Endodermal cell (in vitro differentiated cells): ENCODE measurements at regions not wholly inside any gene's neighbourhood (a gene's known extent, or its start where the extent isn't known, plus 50 kb on each side); places are given as distances from the start of the nearest gene placed in this dataset.

ENCODE experiments used
- DNase-seq: peaks from one replicate; pipeline ENCODE4 v3.0.0-alpha.2; 2017
- H3K27ac ChIP-seq: 2 replicates; pipeline ENCODE4 v1.5.1; 2013; ENCODE audit warnings: mild to moderate bottlenecking, low read depth, low read length, moderate library complexity
- H3K27me3 ChIP-seq: 2 replicates; pipeline ENCODE4 v1.6.1; 2013; ENCODE audit warnings: mild to moderate bottlenecking, low read length, moderate library complexity; ENCODE audit not compliant: insufficient read depth, control insufficient read depth, poor library complexity, severe bottlenecking
- H3K36me3 ChIP-seq: 2 replicates; pipeline ENCODE4 v1.7.0; 2013; ENCODE audit warnings: mild to moderate bottlenecking, low read length, moderate library complexity; ENCODE audit not compliant: control insufficient read depth, insufficient read depth
- H3K4me1 ChIP-seq: one replicate; pipeline ENCODE4 v1.7.0; 2013; ENCODE audit warnings: low read length; ENCODE audit not compliant: control insufficient read depth, insufficient read depth
- H3K4me3 ChIP-seq: 2 replicates; pipeline ENCODE4 v1.5.1; 2013; ENCODE audit warnings: mild to moderate bottlenecking, low read length, moderate library complexity
- H3K9ac ChIP-seq: 2 replicates; pipeline ENCODE4 v1.6.1; 2013; ENCODE audit warnings: mild to moderate bottlenecking, low read length, moderate library complexity; ENCODE audit not compliant: poor library complexity, severe bottlenecking; ENCODE audit errors: extremely low read depth
- H3K9me3 ChIP-seq: 2 replicates; pipeline ENCODE4 v1.6.1; 2013; ENCODE audit warnings: mild to moderate bottlenecking, low read length, moderate library complexity; ENCODE audit not compliant: control insufficient read depth
- H3K27ac Mint-ChIP-seq: 2 replicates; pipeline ENCODE4 v1.8.0; 2020; ENCODE audit warnings: mixed read lengths
- H3K27me3 Mint-ChIP-seq: 2 replicates; pipeline ENCODE4 v1.8.0; 2021; ENCODE audit warnings: mild to moderate bottlenecking, mixed read lengths; ENCODE audit not compliant: insufficient read depth
- H3K36me3 Mint-ChIP-seq: 2 replicates; pipeline ENCODE4 v1.8.0; 2020; ENCODE audit warnings: low read depth, mixed read lengths
- H3K4me1 Mint-ChIP-seq: 2 replicates; pipeline ENCODE4 v1.8.0; 2020; ENCODE audit warnings: mixed read lengths
- H3K4me3 Mint-ChIP-seq: 2 replicates; pipeline ENCODE4 v1.8.0; 2020; ENCODE audit warnings: mild to moderate bottlenecking, moderate library complexity, mixed read lengths
- H3K9me3 Mint-ChIP-seq: 2 replicates; pipeline ENCODE4 v1.8.0; 2020; ENCODE audit warnings: mild to moderate bottlenecking, mixed read lengths
- WGBS, 2 experiments: methylation state at CpG; one replicate each; pipeline versions ENCODE4 v1.1.5 to v1.1.7; 2013; ENCODE audit warnings: missing lambda C conversion rate in 2 of 2, mixed read lengths in 1 of 2; ENCODE audit not compliant: insufficient coverage in 1 of 2, insufficient read length in 1 of 2; 5-methylcytosine and 5-hydroxymethylcytosine counted together
- TF ChIP-seq, protein P1 (sequence below): fragments of 200-600 bp; sonication (generic); conservative IDR thresholded peaks from 2 replicates; pipeline ENCODE4 v1.5.0; 2021; ENCODE audit warnings: antibody characterized with exemption, mild to moderate bottlenecking

DNA sequence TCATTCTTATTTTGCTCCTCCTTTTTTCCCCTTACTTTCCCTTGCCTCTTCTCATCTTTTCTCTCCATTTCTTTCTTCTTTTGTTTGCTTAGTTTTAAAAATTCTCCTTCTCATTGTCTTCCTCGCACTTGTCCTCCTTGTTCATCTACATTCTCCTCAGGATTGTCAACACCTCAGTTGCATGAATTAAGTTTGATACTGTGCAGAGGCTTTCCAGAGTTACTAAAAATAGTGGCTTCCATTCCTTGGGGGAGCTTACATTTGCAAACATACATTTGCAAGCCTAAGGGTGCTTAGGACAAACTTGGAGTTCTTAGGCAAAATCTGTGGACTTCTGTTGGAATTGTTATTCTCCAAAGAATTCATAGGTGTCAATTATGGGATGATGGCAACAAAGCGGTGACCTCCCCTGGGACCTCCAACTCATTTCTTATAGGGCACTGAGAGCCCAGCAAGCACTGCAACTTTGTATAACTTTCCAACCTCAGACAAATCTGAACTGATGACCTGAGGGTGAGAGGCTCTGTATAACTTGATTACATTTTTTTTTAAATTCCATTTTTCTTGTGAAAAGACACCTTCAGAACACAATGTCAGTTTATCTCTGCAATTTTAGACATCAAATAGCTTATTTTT, 371.4 kb downstream of the TMEM38B start:
- Histone ChIP-seq H3K27ac (no peak overlapping the region), H3K4me1 (peaks cover 4% of the 10 kb centered on the region), H3K4me3 (no peak overlapping the region), H3K9me3 (peaks cover 4% of the 10 kb centered on the region), H3K36me3 (no peaks in the 10 kb centered on the region), H3K27me3 (no peaks in the 10 kb centered on the region), H3K9ac (no peak overlapping the region)
- DNase-seq, result no peak
- Mint-ChIP-seq H3K4me3 (no peak overlapping the region), H3K27me3 (no peaks in the 10 kb centered on the region), H3K4me1 (peaks cover 12% of the 10 kb centered on the region), H3K27ac (no peak overlapping the region), H3K36me3 (no peaks in the 10 kb centered on the region), H3K9me3 (no peaks in the 10 kb centered on the region)
- TF ChIP-seq, protein P1, sequence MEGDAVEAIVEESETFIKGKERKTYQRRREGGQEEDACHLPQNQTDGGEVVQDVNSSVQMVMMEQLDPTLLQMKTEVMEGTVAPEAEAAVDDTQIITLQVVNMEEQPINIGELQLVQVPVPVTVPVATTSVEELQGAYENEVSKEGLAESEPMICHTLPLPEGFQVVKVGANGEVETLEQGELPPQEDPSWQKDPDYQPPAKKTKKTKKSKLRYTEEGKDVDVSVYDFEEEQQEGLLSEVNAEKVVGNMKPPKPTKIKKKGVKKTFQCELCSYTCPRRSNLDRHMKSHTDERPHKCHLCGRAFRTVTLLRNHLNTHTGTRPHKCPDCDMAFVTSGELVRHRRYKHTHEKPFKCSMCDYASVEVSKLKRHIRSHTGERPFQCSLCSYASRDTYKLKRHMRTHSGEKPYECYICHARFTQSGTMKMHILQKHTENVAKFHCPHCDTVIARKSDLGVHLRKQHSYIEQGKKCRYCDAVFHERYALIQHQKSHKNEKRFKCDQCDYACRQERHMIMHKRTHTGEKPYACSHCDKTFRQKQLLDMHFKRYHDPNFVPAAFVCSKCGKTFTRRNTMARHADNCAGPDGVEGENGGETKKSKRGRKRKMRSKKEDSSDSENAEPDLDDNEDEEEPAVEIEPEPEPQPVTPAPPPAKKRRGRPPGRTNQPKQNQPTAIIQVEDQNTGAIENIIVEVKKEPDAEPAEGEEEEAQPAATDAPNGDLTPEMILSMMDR, result no peak
- WGBS, 2 experiments, result 94% methylated on average over 2 of the region's 2 CpGs; no CpG with 5 or more reads in 1 of the 2 experiments

DNA sequence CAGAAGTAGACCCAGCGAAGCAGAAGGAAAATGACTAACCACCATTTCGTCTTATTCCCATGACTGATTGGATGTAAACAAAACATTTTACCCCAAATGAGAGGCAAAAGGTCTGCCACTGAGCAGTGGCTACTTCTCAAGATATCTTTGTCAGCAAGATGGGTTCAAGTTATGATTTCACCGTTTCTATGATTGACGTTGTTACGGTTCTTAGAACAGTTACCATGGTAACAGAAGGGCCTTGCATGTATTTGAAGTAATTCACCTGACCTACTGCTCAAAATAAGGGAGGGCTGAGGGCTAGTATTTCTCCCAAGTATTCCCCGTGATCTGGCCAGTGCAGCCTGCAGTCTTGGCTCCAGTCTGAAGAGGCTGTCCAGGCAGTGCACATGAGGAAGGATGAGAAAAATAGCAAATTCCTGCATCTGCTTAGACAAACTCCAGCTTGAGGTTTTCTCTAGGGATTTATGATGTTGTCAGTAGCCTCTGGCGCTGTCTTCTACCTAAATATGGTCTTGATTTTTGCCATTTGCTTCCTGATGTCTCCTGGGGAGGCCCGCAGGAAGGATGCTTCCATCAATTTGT, 372.7 kb downstream of the TMEM38B start:
- 94 to 97% methylated on average over 7 to 8 of the region's 8 CpGs for WGBS, 2 experiments

DNA sequence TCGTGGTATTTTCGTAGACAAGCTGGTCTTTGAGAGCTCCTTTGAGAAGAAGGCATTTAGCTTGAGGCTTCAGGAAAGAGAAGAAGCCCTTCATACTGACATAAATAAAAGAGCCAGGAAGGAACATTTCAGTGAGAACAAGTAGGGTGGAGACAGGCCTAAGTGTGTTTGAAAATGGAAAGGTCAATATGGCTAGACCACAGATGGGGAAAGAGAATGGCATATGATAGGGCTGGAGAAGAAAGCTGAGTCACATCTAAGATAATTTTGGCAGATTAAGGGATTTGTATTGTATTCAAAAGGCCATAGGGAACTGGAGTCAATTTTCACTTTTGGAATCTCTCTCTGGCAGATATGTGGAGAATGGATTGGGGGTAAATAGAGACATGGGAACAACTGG, 374.9 kb downstream of the TMEM38B start:
- H3K36me3 Mint-ChIP-seq, result no peaks in the 10 kb centered on the region
- H3K4me3 Mint-ChIP-seq, result no peak overlapping the region
- Histone ChIP-seq H3K9ac (no peak overlapping the region), H3K9me3 (no peaks in the 10 kb centered on the region), H3K4me1 (peaks cover 4% of the 10 kb centered on the region), H3K27me3 (no peaks in the 10 kb centered on the region), H3K4me3 (peak overlapping the region; percentile 6), H3K27ac (no peak overlapping the region), H3K36me3 (no peaks in the 10 kb centered on the region)
- TF ChIP-seq, protein P1, result no peak
- no peak overlapping the region for H3K27ac Mint-ChIP-seq
- 89 to 90% methylated on average over 2 of the region's 2 CpGs for WGBS, 2 experiments
- DNase-seq, result no peak
- H3K4me1 Mint-ChIP-seq, result peaks cover 12% of the 10 kb centered on the region
- H3K9me3 Mint-ChIP-seq, result no peaks in the 10 kb centered on the region
- H3K27me3 Mint-ChIP-seq, result no peaks in the 10 kb centered on the region

More for the DNA sequence above, 372.7 kb downstream of the TMEM38B start:
- TF ChIP-seq, protein P1, result no peak
- Histone ChIP-seq H3K9me3 (no peaks in the 10 kb centered on the region), H3K27ac (no peak overlapping the region), H3K27me3 (no peaks in the 10 kb centered on the region), H3K4me1 (peaks cover 4% of the 10 kb centered on the region), H3K4me3 (no peak overlapping the region), H3K36me3 (no peaks in the 10 kb centered on the region), H3K9ac (no peak overlapping the region)
- Mint-ChIP-seq H3K4me1 (peaks cover 12% of the 10 kb centered on the region), H3K36me3 (no peaks in the 10 kb centered on the region), H3K9me3 (no peaks in the 10 kb centered on the region), H3K4me3 (no peak overlapping the region), H3K27ac (no peak overlapping the region), H3K27me3 (no peaks in the 10 kb centered on the region)
- DNase-seq, result no peak
